IPS DF 6.9 (cell line): ENCODE measurements at regions not wholly inside any gene's neighbourhood (a gene's known extent, or its start where the extent isn't known, plus 50 kb on each side); places are given as distances from the start of the nearest gene placed in this dataset.
"Not testable (repeated sequence)": the region's sequence is repeated elsewhere in the genome, so short reads cannot be mapped to it uniquely, and the experiment has no call there.

Experiments used
- DNase-seq: peaks from one replicate; pipeline ENCODE4 v3.0.0-alpha.2; 2013; ENCODE audit warnings: low read depth, low spot score
- H3K27ac ChIP-seq: one replicate; pipeline ENCODE4 v1.5.1; 2013; ENCODE audit warnings: low read length, control low read depth
- H3K27me3 ChIP-seq: 2 replicates; pipeline ENCODE4 v1.6.1; 2013; ENCODE audit warnings: mild to moderate bottlenecking, low read length; ENCODE audit not compliant: control insufficient read depth, insufficient read depth
- H3K36me3 ChIP-seq: 2 replicates; pipeline ENCODE4 v1.6.1; 2013; ENCODE audit warnings: low read length; ENCODE audit not compliant: control insufficient read depth, insufficient read depth
- H3K4me1 ChIP-seq: 2 replicates; pipeline ENCODE4 v1.6.1; 2013; ENCODE audit warnings: low read length; ENCODE audit not compliant: control insufficient read depth, insufficient read depth
- H3K4me3 ChIP-seq: 2 replicates; pipeline ENCODE4 v1.5.1; 2013; ENCODE audit warnings: mild to moderate bottlenecking, low read length
- H3K9me3 ChIP-seq: 2 replicates; pipeline ENCODE4 v1.6.1; 2013; ENCODE audit warnings: low read length, inconsistent platforms; ENCODE audit not compliant: control insufficient read depth, insufficient read depth
- WGBS: extraction: QIAGEN DNeasy Blood & Tissue Kit; methylation state at CpG from one replicate; pipeline ENCODE4 v1.1.7; 2013; ENCODE audit warnings: mixed read lengths, missing lambda C conversion rate; ENCODE audit not compliant: insufficient read length, insufficient coverage; 5-methylcytosine and 5-hydroxymethylcytosine counted together

DNA sequence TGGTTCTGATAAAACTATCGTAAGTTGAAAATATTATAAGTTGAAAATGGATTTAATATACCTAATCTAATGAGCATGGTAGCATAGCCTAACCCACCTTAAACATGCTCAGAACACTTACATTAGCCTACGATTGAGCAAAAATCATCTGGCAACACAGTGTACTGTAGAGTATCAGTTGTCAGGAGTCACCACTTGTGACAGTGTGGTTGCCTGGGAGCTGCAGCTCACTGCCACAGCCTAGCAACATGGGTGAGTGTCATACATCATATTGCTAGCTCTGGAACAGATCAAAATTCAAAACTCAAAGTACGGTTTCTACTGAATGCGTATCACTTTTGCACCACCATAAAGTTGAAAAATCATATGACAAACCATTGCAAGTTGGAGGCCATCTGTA is 203.5 kb downstream of the ATXN7L3B start:
- Histone ChIP-seq H3K4me3 (no peak overlapping the region), H3K27ac (no peak overlapping the region), H3K9me3 (no peaks in the 10 kb centered on the region), H3K27me3 (no peaks in the 10 kb centered on the region), H3K36me3 (no peaks in the 10 kb centered on the region), H3K4me1 (no peaks in the 10 kb centered on the region)
- DNase-seq, result no peak
- no CpG with 5 or more reads among the region's 4 CpGs for WGBS

GRCh38 chr12:74747305-74747704 is 209.7 kb downstream of the ATXN7L3B start:
- no peak overlapping the region for H3K27ac ChIP-seq
- no peaks in the 10 kb centered on the region for H3K36me3 ChIP-seq
- H3K9me3 ChIP-seq, result no peaks in the 10 kb centered on the region
- no peak overlapping the region for H3K4me3 ChIP-seq
- no peaks in the 10 kb centered on the region for H3K27me3 ChIP-seq
- H3K4me1 ChIP-seq, result no peaks in the 10 kb centered on the region
- no peak for DNase-seq

DNA sequence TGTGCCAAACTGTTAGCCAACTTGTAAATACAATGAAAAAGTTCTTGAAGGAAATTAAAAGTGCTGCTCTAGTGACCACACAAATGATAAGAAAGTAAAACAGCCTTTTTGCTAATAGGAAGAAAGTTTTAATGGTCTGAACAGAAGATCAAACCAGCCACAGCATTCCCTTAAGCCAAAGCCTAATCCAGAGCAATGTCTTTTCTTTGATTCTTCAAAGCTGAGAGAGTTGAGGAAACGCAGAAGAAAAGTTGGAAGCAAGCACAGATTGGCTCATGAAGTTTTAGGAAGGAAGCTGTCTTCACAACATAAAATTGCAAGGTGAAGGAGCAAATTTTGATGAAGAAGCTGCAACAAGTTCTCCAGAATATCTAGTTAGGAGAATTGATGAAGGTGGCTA is 213.8 kb downstream of the ATXN7L3B start:
- Histone ChIP-seq H3K27ac (no peak overlapping the region), H3K36me3 (no peaks in the 10 kb centered on the region), H3K9me3 (no peaks in the 10 kb centered on the region), H3K4me3 (no peak overlapping the region), H3K4me1 (no peaks in the 10 kb centered on the region), H3K27me3 (no peaks in the 10 kb centered on the region)
- no CpG with 5 or more reads among the region's 1 CpG for WGBS
- DNase-seq, result no peak

DNA sequence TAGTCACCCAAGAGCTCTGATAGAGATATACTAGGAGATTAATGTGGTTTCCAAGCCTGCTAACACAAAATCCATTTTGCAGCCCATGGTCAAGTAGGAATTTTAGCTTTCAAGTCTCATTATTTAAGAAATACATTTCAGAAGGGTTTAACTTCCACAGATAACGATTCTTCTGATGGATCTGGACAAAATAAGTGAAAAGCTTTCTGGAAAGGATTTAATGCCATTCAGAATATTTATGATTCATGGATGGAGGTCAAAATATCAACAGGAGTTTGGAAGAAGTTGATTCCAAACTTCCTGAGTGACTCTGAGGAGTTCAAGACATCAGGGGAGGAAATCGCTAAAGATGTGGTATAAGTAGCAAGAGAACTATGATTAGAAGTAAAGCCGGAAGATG is 214.6 kb downstream of the ATXN7L3B start:
- no peaks in the 10 kb centered on the region for H3K9me3 ChIP-seq
- no peaks in the 10 kb centered on the region for H3K4me1 ChIP-seq
- no peak for DNase-seq
- no peak overlapping the region for H3K4me3 ChIP-seq
- H3K27me3 ChIP-seq, result no peaks in the 10 kb centered on the region
- H3K36me3 ChIP-seq, result no peaks in the 10 kb centered on the region
- WGBS, result no CpG with 5 or more reads among the region's 3 CpGs
- no peak overlapping the region for H3K27ac ChIP-seq

- no peaks in the 10 kb centered on the region for H3K36me3 ChIP-seq
- H3K27me3 ChIP-seq, result no peaks in the 10 kb centered on the region
- H3K4me1 ChIP-seq, result no peaks in the 10 kb centered on the region
- no peak overlapping the region for H3K27ac ChIP-seq
- no peaks in the 10 kb centered on the region for H3K9me3 ChIP-seq
- DNase-seq, result no peak
- H3K4me3 ChIP-seq, result no peak overlapping the region
These were observed 232.9 kb downstream of the ATXN7L3B start for GRCh38 chr12:74770552-74770951.

DNA sequence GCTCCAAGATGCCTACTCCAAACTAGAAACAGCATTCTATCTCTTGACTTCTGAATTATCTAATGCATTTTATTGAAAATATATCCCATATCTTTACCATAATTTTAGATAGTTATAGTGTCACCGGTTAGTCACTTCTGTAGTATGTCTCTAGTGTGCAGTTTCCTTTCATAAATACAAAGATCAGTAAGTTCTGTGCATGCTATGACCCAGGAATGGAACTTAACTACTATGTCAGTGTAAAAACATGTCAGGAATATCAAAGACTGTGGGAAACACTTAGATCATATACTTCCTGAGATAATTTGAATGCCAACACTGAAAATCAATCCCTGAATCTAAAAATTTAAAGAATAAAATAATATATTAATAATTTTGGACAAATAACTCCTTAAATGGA is 237.6 kb downstream of the ATXN7L3B start:
- no peak for DNase-seq
- no peaks in the 10 kb centered on the region for H3K36me3 ChIP-seq
- peaks cover 2% of the 10 kb centered on the region; the same call in 1 of the 2 replicates for H3K4me1 ChIP-seq
- H3K27me3 ChIP-seq, result no peaks in the 10 kb centered on the region
- no peak overlapping the region for H3K4me3 ChIP-seq
- no CpG with 5 or more reads among the region's 1 CpG for WGBS
- no peak overlapping the region for H3K27ac ChIP-seq
- no peaks in the 10 kb centered on the region for H3K9me3 ChIP-seq

DNA sequence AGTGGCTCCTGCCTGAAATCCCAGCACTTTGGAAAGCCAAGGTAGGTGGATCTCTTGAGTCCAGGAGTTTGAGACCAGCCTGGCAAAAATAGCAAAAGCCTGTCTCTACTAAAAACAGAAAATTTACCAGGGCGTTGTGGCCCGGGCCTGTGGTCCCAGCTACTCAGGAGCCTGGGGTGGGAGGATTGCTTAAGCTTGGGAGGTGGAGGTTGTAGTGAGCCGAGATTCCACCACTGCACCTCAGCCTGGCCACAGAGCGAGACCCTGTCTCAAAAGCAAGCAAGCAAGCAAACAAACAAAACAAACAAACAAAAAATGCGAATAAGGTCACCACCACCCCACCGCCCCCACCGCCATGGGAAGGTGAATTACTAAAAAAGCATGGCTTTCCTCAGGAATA is 238.7 kb downstream of the ATXN7L3B start:
- Histone ChIP-seq H3K27me3 (no peaks in the 10 kb centered on the region), H3K4me1 (peaks cover 2% of the 10 kb centered on the region; the same call in 1 of the 2 replicates)
- no CpG with 5 or more reads among the region's 7 CpGs for WGBS

GRCh38 chr12:74780182-74780849 is 242.7 kb downstream of the ATXN7L3B start:
- no peaks in the 10 kb centered on the region for H3K27me3 ChIP-seq
- no CpG with 5 or more reads among the region's 2 CpGs for WGBS
- peaks cover 2% of the 10 kb centered on the region; the same call in 1 of the 2 replicates for H3K4me1 ChIP-seq
- H3K36me3 ChIP-seq, result no peaks in the 10 kb centered on the region
- H3K9me3 ChIP-seq, result no peaks in the 10 kb centered on the region
- no peak for DNase-seq
- no peak overlapping the region for H3K4me3 ChIP-seq
- H3K27ac ChIP-seq, result no peak overlapping the region

More for the DNA sequence above, 238.7 kb downstream of the ATXN7L3B start:
- H3K4me3 ChIP-seq, result no peak overlapping the region
- H3K9me3 ChIP-seq, result no peaks in the 10 kb centered on the region
- no peak for DNase-seq
- H3K36me3 ChIP-seq, result no peaks in the 10 kb centered on the region
- no peak overlapping the region for H3K27ac ChIP-seq

DNA sequence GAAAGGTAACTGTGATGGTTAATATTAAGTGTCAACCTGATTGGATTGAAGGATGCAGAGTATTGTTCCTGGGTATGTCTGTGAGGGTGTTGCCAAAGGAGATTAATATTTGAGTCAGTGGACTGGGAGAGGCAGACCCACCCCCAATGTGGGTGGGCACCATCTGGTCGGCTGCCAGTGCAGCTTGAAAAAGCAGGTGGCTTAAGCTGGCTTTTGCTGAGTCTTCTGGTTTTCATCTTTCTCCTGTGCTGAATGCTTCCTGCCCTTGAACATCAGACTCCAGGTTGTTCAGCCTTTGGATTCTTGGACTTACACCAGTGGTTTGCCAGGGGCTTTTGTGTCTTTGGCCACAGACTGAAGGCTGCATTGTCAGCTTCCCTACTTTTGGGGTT is 243.2 kb downstream of the ATXN7L3B start:
- not testable (repeated sequence) for H3K36me3 ChIP-seq, H3K27me3 ChIP-seq
- no CpG with 5 or more reads among the region's 1 CpG for WGBS

GRCh38 chr12:74781991-74782485 is 244.4 kb downstream of the ATXN7L3B start:
- no peaks in the 10 kb centered on the region for H3K36me3 ChIP-seq
- H3K4me3 ChIP-seq, result no peak overlapping the region
- no peaks in the 10 kb centered on the region for H3K27me3 ChIP-seq
- no peak overlapping the region for H3K27ac ChIP-seq
- DNase-seq, result no peak
- whole genome bisulfite sequencing, result no CpG with 5 or more reads among the region's 1 CpG
- no peaks in the 10 kb centered on the region for H3K9me3 ChIP-seq
- peaks cover 2% of the 10 kb centered on the region; the same call in 1 of the 2 replicates for H3K4me1 ChIP-seq

More for the DNA sequence above, 243.2 kb downstream of the ATXN7L3B start:
- H3K27ac ChIP-seq, H3K9me3 ChIP-seq, H3K4me1 ChIP-seq, H3K4me3 ChIP-seq, DNase-seq: not testable (repeated sequence)

GRCh38 chr12:74790931-74791330 is 253.3 kb downstream of the ATXN7L3B start:
- Histone ChIP-seq H3K9me3 (no peaks in the 10 kb centered on the region), H3K27ac (no peak overlapping the region), H3K36me3 (no peaks in the 10 kb centered on the region), H3K4me3 (no peak overlapping the region), H3K27me3 (no peaks in the 10 kb centered on the region), H3K4me1 (0 out of 2 replicates have a peak, but pooled peaks cover 1% of the 10 kb centered on the region)
- WGBS, result no CpG with 5 or more reads among the region's 6 CpGs
- DNase-seq, result no peak
